Ovary (tissue), 3 donors: ENCODE measurements at regions not wholly inside any gene's neighbourhood (a gene's known extent, or its start where the extent isn't known, plus 50 kb on each side); places are given as distances from the start of the nearest gene placed in this dataset.

Experiments
- EP300 ChIP-seq: sonication (generic); formaldehyde crosslinking; IDR thresholded peaks from one replicate; pipeline ENCODE4 v1.6.1; 2017; ENCODE audit warnings: antibody characterized with exemption
- POLR2A ChIP-seq: fragments of 450-650 bp; IDR thresholded peaks from one replicate; pipeline ENCODE4 v1.6.1; 2017; ENCODE audit warnings: antibody characterized with exemption, mild to moderate bottlenecking, moderate library complexity
- TF ChIP-seq, protein P1 (sequence below), 3 donors: fragments of 450-650 bp in 2 of 3; fragments of 200-600 bp in 1 of 3; IDR thresholded peaks; one replicate each; pipeline versions ENCODE4 v1.5.1 to v1.8.0; 2016 to 2022; ENCODE audit warnings: antibody characterized with exemption in 3 of 3, mild to moderate bottlenecking in 1 of 3
- donor health status: DM: no; HTN: no; CAD: no.

DNA sequence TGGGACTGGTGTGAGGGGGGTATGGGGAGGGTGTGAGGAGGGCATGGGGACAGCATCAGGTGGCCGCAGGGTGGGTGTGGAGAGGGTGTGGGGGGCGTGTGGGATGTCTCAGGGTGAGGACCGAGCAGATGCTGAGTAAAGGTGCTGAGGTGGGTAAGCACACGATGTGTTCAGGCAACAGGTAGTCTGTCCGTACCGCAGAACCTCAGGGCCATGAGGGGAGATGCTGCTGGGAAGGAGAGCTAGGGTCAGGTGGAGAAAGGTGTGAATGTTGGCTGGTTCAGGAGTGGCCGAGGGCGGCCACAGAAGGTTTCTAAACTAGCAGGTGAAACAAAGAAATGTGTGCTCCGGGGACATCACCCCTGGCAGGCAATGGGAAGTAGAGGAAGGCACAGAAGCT lies 80.0 kb upstream of the CDH5 start:
- TF ChIP-seq EP300 = no peak
- no peak for TF ChIP-seq POLR2A
- TF ChIP-seq, protein P1, sequence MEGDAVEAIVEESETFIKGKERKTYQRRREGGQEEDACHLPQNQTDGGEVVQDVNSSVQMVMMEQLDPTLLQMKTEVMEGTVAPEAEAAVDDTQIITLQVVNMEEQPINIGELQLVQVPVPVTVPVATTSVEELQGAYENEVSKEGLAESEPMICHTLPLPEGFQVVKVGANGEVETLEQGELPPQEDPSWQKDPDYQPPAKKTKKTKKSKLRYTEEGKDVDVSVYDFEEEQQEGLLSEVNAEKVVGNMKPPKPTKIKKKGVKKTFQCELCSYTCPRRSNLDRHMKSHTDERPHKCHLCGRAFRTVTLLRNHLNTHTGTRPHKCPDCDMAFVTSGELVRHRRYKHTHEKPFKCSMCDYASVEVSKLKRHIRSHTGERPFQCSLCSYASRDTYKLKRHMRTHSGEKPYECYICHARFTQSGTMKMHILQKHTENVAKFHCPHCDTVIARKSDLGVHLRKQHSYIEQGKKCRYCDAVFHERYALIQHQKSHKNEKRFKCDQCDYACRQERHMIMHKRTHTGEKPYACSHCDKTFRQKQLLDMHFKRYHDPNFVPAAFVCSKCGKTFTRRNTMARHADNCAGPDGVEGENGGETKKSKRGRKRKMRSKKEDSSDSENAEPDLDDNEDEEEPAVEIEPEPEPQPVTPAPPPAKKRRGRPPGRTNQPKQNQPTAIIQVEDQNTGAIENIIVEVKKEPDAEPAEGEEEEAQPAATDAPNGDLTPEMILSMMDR (IDR thresholded peaks at IDR 0.05) = no peak
